DOHH2 (cell line): ENCODE measurements at regions not wholly inside any gene's neighbourhood (a gene's known extent, or its start where the extent isn't known, plus 50 kb on each side); places are given as distances from the start of the nearest gene placed in this dataset.

Experiments
- EZH2phosphoT487 ChIP-seq: fragments of 200-600 bp; sonication (generic); IDR thresholded peaks from 2 replicates; pipeline ENCODE4 v1.6.1; 2017; ENCODE audit warnings: borderline replicate concordance, mild to moderate bottlenecking, antibody characterized with exemption, low read length, moderate library complexity, mixed read lengths
- TF ChIP-seq, protein P1 (sequence below): fragments of 200-600 bp; sonication (generic); IDR thresholded peaks from one replicate; pipeline ENCODE4 v1.5.1; 2014; ENCODE audit warnings: antibody characterized with exemption, mild to moderate bottlenecking, low read depth, low read length; ENCODE audit not compliant: poor library complexity, severe bottlenecking

DNA sequence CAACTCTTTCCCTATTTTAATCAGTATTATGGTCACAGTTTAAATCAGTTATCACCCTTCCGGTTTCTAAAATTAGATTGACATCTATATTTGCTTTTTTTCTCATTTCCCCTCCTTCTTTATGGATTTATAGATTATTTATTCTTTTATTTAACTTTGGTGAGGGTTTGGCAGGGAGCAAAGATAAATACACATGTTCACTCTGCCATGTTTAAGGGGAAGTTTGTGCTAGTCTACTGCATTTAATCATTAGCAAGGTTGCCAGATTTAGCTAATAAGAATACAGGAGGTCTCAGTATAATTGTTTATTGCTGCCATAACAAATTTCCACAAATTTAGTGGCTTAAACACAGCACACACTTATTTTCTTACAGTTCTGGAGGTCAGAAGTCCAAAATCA, 204.0 kb upstream of the BTG1 start:
- TF ChIP-seq, protein P1, sequence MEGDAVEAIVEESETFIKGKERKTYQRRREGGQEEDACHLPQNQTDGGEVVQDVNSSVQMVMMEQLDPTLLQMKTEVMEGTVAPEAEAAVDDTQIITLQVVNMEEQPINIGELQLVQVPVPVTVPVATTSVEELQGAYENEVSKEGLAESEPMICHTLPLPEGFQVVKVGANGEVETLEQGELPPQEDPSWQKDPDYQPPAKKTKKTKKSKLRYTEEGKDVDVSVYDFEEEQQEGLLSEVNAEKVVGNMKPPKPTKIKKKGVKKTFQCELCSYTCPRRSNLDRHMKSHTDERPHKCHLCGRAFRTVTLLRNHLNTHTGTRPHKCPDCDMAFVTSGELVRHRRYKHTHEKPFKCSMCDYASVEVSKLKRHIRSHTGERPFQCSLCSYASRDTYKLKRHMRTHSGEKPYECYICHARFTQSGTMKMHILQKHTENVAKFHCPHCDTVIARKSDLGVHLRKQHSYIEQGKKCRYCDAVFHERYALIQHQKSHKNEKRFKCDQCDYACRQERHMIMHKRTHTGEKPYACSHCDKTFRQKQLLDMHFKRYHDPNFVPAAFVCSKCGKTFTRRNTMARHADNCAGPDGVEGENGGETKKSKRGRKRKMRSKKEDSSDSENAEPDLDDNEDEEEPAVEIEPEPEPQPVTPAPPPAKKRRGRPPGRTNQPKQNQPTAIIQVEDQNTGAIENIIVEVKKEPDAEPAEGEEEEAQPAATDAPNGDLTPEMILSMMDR = no peak
- TF ChIP-seq EZH2phosphoT487 = no peak
